ENCODE measurements at regions not wholly inside any gene's neighbourhood (a gene's known extent, or its start where the extent isn't known, plus 50 kb on each side); places are given as distances from the start of the nearest gene placed in this dataset.

- no peak for DNase-seq
- no peaks in the 10 kb centered on the region for H3K9me2 ChIP-seq
- H3K9me3 ChIP-seq, result no peaks in the 10 kb centered on the region
- H3K9ac ChIP-seq, result no peak overlapping the region
- 44% methylated on average over 4 of the region's 5 CpGs for WGBS (ENCODE audit: low lambda C conversion rate)
- H3K4me2 ChIP-seq, result no peak overlapping the region
- no peaks in the 10 kb centered on the region for H3K27me3 ChIP-seq (ENCODE audit: insufficient read depth)
- ChIA-PET POLR2A (no interaction called here), CTCF (no interaction called here)
- H3F3A ChIP-seq (replicated peaks; ENCODE audit: insufficient read depth), result no peaks in the 10 kb centered on the region
- H2AFZ ChIP-seq (ENCODE audit: low read depth), result no peak overlapping the region
- H4K20me1 ChIP-seq (ENCODE audit: insufficient read depth), result no peaks in the 10 kb centered on the region
- no peak overlapping the region for H3K27ac ChIP-seq (ENCODE audit: low read depth in 2 of 2, low read length in 1 of 2)
- peaks cover 0 to 13% of the 10 kb centered on the region in 2 experiments; a peak in 1 of 4 replicates for H3K4me1 ChIP-seq (ENCODE audit: control insufficient read depth in 1 of 2, insufficient read depth in 2 of 2, low read depth in 1 of 2, low read length in 1 of 2)
- H3K4me3 ChIP-seq (ENCODE audit: low read depth in 2 of 2, low read length in 1 of 2), result no peak overlapping the region
- no peak for TF ChIP-seq FOXM1 (IDR thresholded peaks at IDR 0.05; ENCODE audit: low read depth)
- TF ChIP-seq ELF1 (IDR thresholded peaks at IDR 0.05), result no peak
- no peak for TF ChIP-seq TAF1 (IDR thresholded peaks at IDR 0.05; ENCODE audit: borderline replicate concordance, low read depth, low read length)
- no peak for TF ChIP-seq EP300 (IDR thresholded peaks at IDR 0.05; ENCODE audit: borderline replicate concordance in 1 of 2, low read depth in 1 of 2, low read length in 1 of 2)
- no peak for TF ChIP-seq CTCF (IDR thresholded peaks at IDR 0.05)
- TF ChIP-seq RCOR1 (IDR thresholded peaks at IDR 0.05; ENCODE audit: low read length), result no peak
- no peaks in the 10 kb centered on the region for H3K79me2 ChIP-seq (ENCODE audit: insufficient read depth)
- no peaks in the 10 kb centered on the region for H3K36me3 ChIP-seq (replicated peaks in 1 of 2; ENCODE audit: control insufficient read depth in 1 of 2, insufficient read depth in 2 of 2, low read length in 1 of 2)
These were observed 135.1 kb upstream of the MYLIP start for GRCh38 chr6:15993716-15994228.

DNA sequence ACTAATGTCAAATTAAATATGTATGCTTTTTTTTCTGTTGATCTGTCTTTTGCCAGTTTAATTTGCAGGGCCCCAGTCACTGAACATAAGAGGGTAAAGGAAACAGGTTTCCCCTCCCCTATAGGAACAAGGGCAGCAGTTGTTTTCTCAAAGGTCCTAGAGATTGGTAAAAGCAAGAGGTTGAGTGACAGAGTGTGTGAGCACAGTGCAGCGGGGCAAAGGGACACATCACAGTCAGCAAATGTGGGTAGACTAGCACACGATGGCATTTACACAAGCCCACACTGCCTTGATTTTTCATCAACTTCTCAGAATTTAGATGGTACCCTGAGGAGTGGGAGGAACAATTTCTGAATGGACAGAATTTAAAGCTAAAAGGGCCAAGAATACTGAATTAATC, 138.7 kb upstream of the MYLIP start:
- no peak overlapping the region for H3K4me3 ChIP-seq (ENCODE audit: low read depth in 2 of 2, low read length in 1 of 2)
- POLR2A ChIA-PET, result no interaction called here
- no peaks in the 10 kb centered on the region for H3K36me3 ChIP-seq (replicated peaks in 1 of 2; ENCODE audit: control insufficient read depth in 1 of 2, insufficient read depth in 2 of 2, low read length in 1 of 2)
- TF ChIP-seq MEF2A (IDR thresholded peaks at IDR 0.05; ENCODE audit: borderline replicate concordance, low read depth), result no peak
- TF ChIP-seq, protein P1, sequence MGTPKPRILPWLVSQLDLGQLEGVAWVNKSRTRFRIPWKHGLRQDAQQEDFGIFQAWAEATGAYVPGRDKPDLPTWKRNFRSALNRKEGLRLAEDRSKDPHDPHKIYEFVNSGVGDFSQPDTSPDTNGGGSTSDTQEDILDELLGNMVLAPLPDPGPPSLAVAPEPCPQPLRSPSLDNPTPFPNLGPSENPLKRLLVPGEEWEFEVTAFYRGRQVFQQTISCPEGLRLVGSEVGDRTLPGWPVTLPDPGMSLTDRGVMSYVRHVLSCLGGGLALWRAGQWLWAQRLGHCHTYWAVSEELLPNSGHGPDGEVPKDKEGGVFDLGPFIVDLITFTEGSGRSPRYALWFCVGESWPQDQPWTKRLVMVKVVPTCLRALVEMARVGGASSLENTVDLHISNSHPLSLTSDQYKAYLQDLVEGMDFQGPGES (IDR thresholded peaks at IDR 0.05; ENCODE audit: low read depth, low read length), result no peak
- TF ChIP-seq, protein P2, sequence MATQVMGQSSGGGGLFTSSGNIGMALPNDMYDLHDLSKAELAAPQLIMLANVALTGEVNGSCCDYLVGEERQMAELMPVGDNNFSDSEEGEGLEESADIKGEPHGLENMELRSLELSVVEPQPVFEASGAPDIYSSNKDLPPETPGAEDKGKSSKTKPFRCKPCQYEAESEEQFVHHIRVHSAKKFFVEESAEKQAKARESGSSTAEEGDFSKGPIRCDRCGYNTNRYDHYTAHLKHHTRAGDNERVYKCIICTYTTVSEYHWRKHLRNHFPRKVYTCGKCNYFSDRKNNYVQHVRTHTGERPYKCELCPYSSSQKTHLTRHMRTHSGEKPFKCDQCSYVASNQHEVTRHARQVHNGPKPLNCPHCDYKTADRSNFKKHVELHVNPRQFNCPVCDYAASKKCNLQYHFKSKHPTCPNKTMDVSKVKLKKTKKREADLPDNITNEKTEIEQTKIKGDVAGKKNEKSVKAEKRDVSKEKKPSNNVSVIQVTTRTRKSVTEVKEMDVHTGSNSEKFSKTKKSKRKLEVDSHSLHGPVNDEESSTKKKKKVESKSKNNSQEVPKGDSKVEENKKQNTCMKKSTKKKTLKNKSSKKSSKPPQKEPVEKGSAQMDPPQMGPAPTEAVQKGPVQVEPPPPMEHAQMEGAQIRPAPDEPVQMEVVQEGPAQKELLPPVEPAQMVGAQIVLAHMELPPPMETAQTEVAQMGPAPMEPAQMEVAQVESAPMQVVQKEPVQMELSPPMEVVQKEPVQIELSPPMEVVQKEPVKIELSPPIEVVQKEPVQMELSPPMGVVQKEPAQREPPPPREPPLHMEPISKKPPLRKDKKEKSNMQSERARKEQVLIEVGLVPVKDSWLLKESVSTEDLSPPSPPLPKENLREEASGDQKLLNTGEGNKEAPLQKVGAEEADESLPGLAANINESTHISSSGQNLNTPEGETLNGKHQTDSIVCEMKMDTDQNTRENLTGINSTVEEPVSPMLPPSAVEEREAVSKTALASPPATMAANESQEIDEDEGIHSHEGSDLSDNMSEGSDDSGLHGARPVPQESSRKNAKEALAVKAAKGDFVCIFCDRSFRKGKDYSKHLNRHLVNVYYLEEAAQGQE (IDR thresholded peaks at IDR 0.05; ENCODE audit: low read depth, low read length), result no peak
- no peak for TF ChIP-seq GATA2 (CRISPR knock-in tag; IDR thresholded peaks at IDR 0.05)
- no peak for DNase-seq
- no peaks in the 10 kb centered on the region for H3F3A ChIP-seq (replicated peaks; ENCODE audit: insufficient read depth)
- H3K79me2 ChIP-seq (ENCODE audit: insufficient read depth), result no peaks in the 10 kb centered on the region
- no peaks in the 10 kb centered on the region for H3K9me2 ChIP-seq
- no peaks in the 10 kb centered on the region for H4K20me1 ChIP-seq (ENCODE audit: insufficient read depth)
- peaks cover 0 to 6% of the 10 kb centered on the region in 2 experiments; a peak in 1 of 4 replicates for H3K4me1 ChIP-seq (ENCODE audit: control insufficient read depth in 1 of 2, insufficient read depth in 2 of 2, low read depth in 1 of 2, low read length in 1 of 2)
- no peak overlapping the region for H3K4me2 ChIP-seq
- WGBS (ENCODE audit: low lambda C conversion rate), result 36% methylated on average over 2 of the region's 2 CpGs
- no peaks in the 10 kb centered on the region for H3K9me3 ChIP-seq
- CTCF ChIA-PET, result interaction anchor here (1.4 kb wide), 2 partner anchors 12 to 138 kb away, joined by 3 to 4 read pairs; partner anchors contain the start of gene MYLIP
- H3K9ac ChIP-seq, result no peak overlapping the region
- no peaks in the 10 kb centered on the region for H3K27me3 ChIP-seq (ENCODE audit: insufficient read depth)
- no peak overlapping the region for H2AFZ ChIP-seq (ENCODE audit: low read depth)
- no peak overlapping the region for H3K27ac ChIP-seq (ENCODE audit: low read depth in 2 of 2, low read length in 1 of 2)
